PC-3 (cell line): ENCODE measurements at regions not wholly inside any gene's neighbourhood (a gene's known extent, or its start where the extent isn't known, plus 50 kb on each side); places are given as distances from the start of the nearest gene placed in this dataset.

Source experiments
- CTCF ChIP-seq: fragments of 300-600 bp; sonication (generic); conservative IDR thresholded peaks from 2 replicates; pipeline ENCODE4 v1.5.1; 2017; ENCODE audit warnings: antibody characterized with exemption, low read depth, mild to moderate bottlenecking, low read length
- EZH2 ChIP-seq: fragments of 300-600 bp; sonication (generic); IDR thresholded peaks from one replicate; pipeline ENCODE4 v1.6.1; 2017; ENCODE audit warnings: antibody characterized with exemption, mild to moderate bottlenecking, low read length; ENCODE audit not compliant: unreplicated experiment
- EZH2phosphoT487 ChIP-seq: fragments of 300-600 bp; sonication (generic); IDR thresholded peaks from 2 replicates; pipeline ENCODE4 v1.6.1; 2018; ENCODE audit warnings: mild to moderate bottlenecking, antibody characterized with exemption, low read length, borderline replicate concordance

- TF ChIP-seq CTCF (no peak), EZH2 (no peak), EZH2phosphoT487 (no peak)
Measured at GRCh38 chr18:2143636-2144035, 427.7 kb downstream of the METTL4 start.
